ENCODE measurements at regions not wholly inside any gene's neighbourhood (a gene's known extent, or its start where the extent isn't known, plus 50 kb on each side); places are given as distances from the start of the nearest gene placed in this dataset.

DNA sequence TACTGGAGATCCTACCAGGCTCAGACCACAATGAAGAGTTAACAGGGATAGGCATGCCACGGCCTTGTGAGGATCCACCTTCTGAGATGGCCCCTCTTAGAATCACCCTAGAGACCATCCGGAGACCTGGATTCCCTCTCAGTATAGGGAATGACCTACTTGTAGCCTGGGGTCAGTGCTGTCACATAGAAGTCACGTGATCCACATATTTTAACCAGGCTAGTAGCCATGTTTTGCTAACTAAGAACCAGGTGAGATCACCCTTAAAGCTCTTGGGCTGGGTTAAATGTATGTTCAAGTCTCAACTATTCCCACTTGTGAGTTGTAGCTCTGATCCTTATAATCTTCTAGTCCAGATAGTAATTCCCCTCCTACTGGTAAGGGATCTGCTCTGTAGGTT, 215.4 kb downstream of the CCNG2 start:
- DNase-seq, result no peak

DNA sequence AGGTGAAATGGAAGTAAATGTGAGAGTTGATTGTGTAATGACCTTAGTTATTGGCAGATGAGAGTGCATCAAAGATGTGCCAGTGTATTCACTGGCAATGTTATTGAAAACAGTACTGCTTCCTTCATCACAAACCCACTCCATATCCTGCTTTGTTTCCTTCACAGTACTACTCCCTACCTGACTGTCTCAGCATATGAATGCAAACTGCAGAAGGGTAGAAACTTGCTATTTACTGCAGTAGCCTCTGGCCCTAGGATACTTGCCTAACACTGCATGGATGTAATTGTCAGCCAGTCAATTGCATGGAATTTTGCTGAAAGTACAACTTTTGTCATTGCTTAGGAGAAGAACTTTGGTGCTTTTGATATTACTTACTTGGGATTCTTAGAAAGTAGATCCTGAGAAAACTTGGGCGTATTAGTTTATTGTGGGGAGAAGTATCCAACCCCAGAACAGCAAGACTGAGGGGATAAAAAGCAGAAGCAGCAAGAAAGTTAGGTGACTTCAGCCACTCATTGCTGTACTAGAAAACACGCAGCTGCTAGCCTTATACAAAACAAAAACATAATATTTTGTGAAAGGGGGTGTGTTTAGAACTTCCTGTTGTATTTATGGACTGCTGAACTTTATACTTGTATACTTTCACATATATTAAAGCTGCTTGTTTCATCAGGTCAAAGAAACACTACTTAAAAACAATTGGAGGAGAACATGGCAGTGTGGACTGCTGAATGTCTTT, 219.0 kb downstream of the CCNG2 start:
- DNase-seq, result no peak

- DNase-seq, result no peak
These were observed 219.9 kb downstream of the CCNG2 start for GRCh38 chr4:77376788-77377460.

DNA sequence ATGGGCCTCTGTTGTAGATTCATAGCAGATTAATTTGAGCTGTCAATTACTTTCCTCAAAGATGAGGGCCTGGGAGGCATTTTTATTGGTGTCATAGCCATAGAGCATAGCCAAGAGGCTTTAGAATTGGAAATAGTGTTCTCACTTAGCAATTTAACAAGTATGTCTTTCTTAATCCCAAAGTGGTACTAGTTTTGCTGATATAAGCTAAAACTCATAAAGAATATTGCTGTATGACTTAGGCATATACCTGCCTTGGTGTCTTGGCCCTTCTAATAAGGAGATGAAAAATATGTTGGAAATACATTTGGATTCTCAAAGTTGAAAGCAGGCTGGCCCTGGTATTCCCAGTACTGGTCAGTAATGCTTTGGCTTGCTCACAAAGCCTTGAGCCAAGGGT, 221.5 kb upstream of the CXCL13 start:
- DNase-seq, result no peak

GRCh38 chr4:77385124-77385969, 220.3 kb upstream of the CXCL13 start:
- peak in 12 of 14 donors; percentile 2 to 52 (median 22) for DNase-seq

DNA sequence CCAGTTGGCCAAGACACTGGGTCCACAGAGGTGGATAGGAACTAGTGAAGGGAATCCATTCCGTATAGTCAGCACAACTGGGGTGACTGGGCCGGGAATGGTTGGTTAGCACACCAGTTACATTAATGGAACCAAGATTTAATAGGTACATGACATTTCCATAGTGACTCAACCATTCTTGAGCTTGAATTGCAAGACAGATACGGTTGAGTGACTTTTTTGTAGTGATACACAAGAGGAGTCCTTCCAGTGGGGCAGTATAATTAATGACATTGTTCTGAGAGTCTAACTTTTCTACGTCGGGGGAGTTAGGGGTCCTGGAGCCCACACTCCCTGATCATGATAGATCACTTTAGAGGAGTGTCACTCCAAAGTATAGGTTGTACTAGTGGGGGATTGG, 211.6 kb upstream of the CXCL13 start:
- no peak for DNase-seq

GRCh38 chr4:77395481-77395880, 210.1 kb upstream of the CXCL13 start:
- no peak for DNase-seq

DNA sequence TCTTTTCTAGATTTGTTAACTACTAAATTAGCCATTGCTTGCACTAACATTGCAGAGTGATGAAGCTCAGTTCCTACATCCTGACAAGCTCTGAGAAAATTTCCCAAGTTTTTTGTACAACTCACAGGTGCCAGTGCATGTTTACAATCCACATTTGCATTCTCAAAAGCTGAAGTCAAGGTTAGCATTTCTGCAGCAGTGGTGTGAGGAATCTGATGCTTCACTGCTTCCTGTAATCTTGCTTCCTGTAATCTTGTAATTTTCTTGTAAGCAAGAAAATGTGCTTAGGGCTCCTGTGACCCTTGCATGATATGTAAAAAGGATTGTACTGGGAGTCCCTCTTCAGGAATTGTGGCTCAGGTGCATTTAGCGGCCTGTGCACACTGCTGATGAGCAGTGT, 207.4 kb upstream of the CXCL13 start:
- DNase-seq, result no peak

- DNase-seq, result no peak
These were observed 205.8 kb upstream of the CXCL13 start for GRCh38 chr4:77399831-77400230.

- no peak for DNase-seq
These were observed 191.9 kb upstream of the CXCL13 start for GRCh38 chr4:77413766-77414165.

DNA sequence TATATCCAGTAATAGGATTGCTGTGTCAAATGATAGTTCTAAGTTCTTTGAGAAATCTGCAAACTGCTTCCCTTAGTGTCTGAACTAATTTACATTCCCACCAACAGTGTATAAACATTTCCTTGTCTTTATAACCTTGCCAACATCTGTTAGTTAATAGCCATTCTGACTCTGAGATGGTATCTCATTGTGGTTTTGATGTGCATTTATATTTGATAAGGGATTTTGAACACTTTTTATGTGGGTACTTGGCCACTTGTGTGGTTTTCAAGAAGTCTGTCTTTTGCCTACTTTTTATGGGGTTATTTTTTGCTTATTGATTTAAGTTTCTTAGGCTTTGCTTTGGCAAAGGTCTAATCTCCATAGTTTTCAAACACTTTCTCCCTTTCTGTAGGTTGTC, 189.9 kb upstream of the CXCL13 start:
- no peak for DNase-seq

DNA sequence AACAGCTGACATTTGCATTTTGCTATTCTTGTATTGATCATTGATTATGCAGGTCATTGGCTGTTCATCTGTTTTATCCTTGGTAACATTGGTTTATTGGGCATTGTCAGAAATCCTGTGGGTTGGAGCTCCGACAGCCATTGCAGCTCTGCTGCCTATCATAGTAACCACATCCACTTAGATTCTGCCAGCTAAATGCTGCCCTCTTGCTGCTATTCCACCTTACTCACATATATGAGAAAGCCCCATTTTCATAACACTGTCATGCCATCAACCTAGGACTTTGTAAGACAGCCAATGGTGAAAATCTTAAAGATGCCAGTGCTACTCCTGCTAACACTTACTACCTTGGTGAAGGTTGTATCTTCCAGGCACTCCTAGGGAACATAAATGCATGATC, 187.3 kb upstream of the CXCL13 start:
- DNase-seq, result no peak

DNA sequence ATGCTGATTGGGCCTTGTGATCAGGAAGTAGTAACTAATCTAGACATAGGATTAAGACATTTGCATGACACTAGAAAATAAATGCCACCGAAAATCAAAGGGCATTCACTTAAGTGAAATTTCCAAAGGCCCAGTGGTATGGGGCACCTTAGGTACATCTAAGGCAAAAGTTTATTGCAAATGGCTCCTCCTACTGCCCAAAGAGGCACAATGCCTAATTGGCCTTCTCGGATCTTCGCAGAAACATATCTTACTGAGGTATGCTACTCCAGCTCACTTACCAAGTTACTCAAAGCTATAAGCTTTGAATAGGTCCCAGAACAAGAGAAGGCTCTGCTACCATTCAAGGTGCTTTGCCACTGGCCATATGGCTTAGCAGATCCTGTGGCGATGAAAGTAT, 174.8 kb upstream of the CXCL13 start:
- no peak for DNase-seq

- DNase-seq, result no peak
These were observed 174.1 kb upstream of the CXCL13 start for GRCh38 chr4:77431546-77431945.

DNA sequence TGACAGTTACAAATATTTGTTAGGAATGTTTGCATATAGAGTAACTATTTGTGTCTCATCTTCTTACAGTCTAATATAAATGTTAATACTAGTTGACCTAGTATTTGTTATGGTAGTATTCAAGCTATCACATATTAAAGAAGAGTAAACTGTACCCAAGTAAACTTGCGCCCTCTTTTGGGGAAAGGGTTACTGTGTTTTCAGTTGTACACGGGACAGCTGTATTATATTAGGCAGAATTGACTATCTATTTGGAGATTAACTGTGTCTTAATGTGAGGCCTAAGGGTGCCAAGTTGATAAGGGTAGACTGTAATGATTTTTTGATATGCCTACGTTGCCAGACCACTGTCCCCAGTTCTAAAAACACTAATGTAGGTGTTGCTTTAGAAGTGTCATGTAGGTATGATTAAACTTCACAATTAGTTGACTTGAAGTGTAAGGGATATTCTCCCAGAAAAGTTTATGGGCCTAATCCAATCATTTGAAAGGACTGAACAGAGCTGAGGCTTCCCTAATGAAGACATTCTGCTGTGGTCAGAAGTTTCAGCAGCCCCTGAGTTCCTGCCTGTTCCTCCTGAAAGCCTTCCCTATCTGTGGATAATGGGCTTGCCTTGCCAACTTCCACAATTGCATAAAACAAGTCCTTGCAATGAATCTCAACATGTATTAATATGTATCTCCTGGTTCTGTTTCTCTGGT, 172.8 kb upstream of the CXCL13 start:
- DNase-seq, result peak in 1 of 14 donors; percentile 60

GRCh38 chr4:77433418-77433733, 172.2 kb upstream of the CXCL13 start:
- DNase-seq, result peak in 1 of 14 donors; percentile 60

GRCh38 chr4:77434299-77435092, 171.1 kb upstream of the CXCL13 start:
- DNase-seq, result no peak

GRCh38 chr4:77437079-77437478, 168.5 kb upstream of the CXCL13 start:
- DNase-seq, result no peak

DNA sequence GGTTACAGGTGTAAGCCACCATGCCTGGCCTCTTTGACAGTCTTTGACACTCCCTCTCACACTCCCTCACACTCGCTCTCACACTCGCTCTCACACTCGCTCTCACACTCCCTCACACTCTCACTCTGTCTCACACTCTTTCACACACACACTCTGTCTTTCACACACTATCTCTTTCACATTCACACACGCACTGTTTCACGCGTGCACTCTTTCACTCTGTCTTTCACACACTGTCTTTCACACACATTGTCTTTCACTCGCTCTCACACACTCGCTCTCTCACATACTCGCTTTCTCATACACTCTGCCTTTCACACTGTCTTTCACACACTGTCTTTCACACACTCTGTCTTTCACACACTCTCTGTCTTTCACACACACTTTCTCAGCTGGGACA, 167.1 kb upstream of the CXCL13 start:
- no peak for DNase-seq

DNA sequence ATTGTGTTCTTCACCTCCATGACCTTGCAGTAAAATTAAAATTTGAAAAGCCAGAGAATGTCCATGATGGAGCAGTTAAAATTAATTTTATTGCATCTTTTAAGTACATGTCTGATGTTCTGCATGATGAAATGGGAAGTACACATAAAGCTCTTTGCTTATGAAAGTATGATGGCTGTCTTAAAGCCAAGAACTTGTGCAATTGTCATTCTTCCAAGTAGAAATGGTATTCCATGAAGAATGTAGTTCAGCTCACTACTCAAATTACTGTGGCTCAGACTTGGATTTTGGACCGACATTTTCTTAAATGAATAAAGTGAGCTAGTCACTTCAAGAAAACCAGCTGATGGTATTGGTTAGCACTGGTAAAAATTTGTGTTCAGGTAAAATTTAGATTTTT, 161.7 kb upstream of the CXCL13 start:
- DNase-seq, result no peak

DNA sequence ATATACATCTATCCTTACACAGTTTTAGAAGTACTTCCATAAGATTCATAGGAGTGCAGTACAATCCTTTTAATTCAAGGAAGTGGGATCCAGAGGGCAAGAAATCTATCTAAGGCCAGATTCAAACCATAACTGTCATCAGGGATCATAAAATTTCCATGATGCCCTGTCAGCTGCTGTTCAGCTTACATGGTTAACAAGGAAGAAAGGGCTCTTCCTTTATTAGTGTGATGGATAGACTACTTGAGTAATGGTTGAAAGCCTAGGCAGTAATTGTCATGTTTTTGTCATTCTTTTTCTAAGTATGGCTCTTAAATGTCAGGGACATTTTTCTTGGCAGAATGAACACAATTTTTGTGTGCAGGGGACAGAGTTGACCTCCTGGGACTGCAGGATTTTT, 159.8 kb upstream of the CXCL13 start:
- DNase-seq, result no peak

DNA sequence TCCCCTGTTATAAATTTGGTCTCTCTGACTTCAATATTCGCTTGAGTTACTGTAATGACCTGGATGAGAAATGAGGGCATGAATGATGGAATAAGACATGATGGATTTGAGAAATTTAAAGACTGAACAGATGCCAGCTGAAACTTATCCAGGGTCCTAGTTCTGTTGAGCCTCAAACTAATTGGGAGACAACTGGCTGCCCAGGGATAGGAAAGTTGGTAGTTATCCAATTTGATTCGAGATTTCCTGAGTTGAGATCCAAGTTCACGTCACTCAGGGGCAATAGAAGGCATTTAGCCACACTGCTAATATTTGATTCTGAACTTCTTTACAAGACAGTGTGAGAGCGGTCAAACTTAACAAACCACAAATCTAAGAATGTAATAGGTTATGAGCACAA, 159.0 kb upstream of the CXCL13 start:
- DNase-seq, result no peak

Measured in C1 segment of cervical spinal cord (tissue), 14 donors.